ENCODE measurements at regions not wholly inside any gene's neighbourhood (a gene's known extent, or its start where the extent isn't known, plus 50 kb on each side); places are given as distances from the start of the nearest gene placed in this dataset.

DNA sequence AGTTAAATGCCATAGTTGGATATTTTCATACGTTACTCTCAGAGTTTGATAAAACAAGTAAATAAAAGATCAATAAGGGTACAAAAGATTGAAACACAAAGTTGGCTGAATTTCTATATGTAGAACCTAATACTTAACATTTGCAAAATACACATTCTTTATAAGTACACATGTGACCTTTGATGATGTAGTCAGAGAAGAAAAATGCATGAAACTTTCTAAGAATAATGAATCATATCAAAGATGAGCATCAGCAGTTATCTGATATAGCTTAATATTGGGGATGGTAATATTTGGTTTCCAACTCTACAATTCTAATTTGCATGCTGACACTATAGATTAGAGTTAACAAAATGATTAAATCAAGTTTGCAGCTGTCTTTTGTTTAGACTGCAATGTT lies 188.0 kb upstream of the TGFBR2 start:
- TF ChIP-seq ZNF70 (CRISPR knock-in tag; IDR thresholded peaks at IDR 0.05) (no peak), ZFP30 (CRISPR knock-in tag; IDR thresholded peaks at IDR 0.05) (no peak), ARNTL (CRISPR knock-in tag; IDR thresholded peaks at IDR 0.05; ENCODE audit: borderline replicate concordance, low read depth) (no peak), PATZ1 (CRISPR knock-in tag; IDR thresholded peaks at IDR 0.05; ENCODE audit: borderline replicate concordance) (no peak), ZFP3 (CRISPR knock-in tag; IDR thresholded peaks at IDR 0.05) (no peak), ESRRG (CRISPR knock-in tag; IDR thresholded peaks at IDR 0.05) (no peak)

Data from SK-N-SH treated with all-trans-retinoic acid at 6 μM for 48 hours (cell line).